Endothelial cell of umbilical vein (primary cell): ENCODE measurements at regions not wholly inside any gene's neighbourhood (a gene's known extent, or its start where the extent isn't known, plus 50 kb on each side); places are given as distances from the start of the nearest gene placed in this dataset.

Experiments used
- CTCF ChIP-seq, 2 donors: IDR thresholded peaks; 1 replicate in 1 of 2; 2 replicates in 1 of 2; pipeline ENCODE4 v1.5.1; 2011; ENCODE audit warnings: low read length in 2 of 2, mild to moderate bottlenecking in 2 of 2, moderate library complexity in 2 of 2, control low read depth in 1 of 2, inconsistent platforms in 1 of 2, low read depth in 1 of 2; ENCODE audit not compliant: insufficient read depth in 1 of 2; ENCODE audit errors: extremely low read depth in 1 of 2
- EZH2 ChIP-seq: IDR thresholded peaks from 2 replicates; pipeline ENCODE4 v1.6.1; 2012; ENCODE audit warnings: borderline replicate concordance, low read depth, mild to moderate bottlenecking, moderate library complexity, low read length, inconsistent platforms; ENCODE audit not compliant: severe bottlenecking
- FOS ChIP-seq: IDR thresholded peaks from 2 replicates; pipeline ENCODE4 v1.6.1; 2011; ENCODE audit warnings: mild to moderate bottlenecking, low read length, moderate library complexity, borderline replicate concordance; ENCODE audit not compliant: insufficient read depth
- JUN ChIP-seq: IDR thresholded peaks from 2 replicates; pipeline ENCODE4 v1.6.1; 2011; ENCODE audit warnings: borderline replicate concordance, low read depth; ENCODE audit not compliant: insufficient read length, insufficient read depth
- MAX ChIP-seq: IDR thresholded peaks from 2 replicates; pipeline ENCODE4 v1.6.1; 2011; ENCODE audit not compliant: insufficient read depth, insufficient read length
- MYC ChIP-seq: IDR thresholded peaks from one replicate; pipeline ENCODE4 v1.6.1; 2011; ENCODE audit warnings: mild to moderate bottlenecking, low read depth, low read length
- POLR2A ChIP-seq: IDR thresholded peaks from 2 replicates; pipeline ENCODE4 v1.6.1; 2012; ENCODE audit warnings: low read depth, mild to moderate bottlenecking, control low read depth, low read length
- POLR2AphosphoS5 ChIP-seq: IDR thresholded peaks from 2 replicates; pipeline ENCODE4 v1.6.1; 2012; ENCODE audit warnings: low read depth, mild to moderate bottlenecking, control low read depth, low read length, moderate library complexity; ENCODE audit not compliant: insufficient read depth

GRCh38 chr14:53792909-53793308 lies 163.7 kb downstream of the BMP4 start:
- TF ChIP-seq POLR2AphosphoS5 (no peak), EZH2 (no peak), POLR2A (no peak), CTCF (IDR thresholded peaks at IDR 0.05; ENCODE audit: extremely low read depth in 1 of 2, insufficient read depth in 1 of 2, low read depth in 1 of 2, low read length in 2 of 2) (no peak), MAX (no peak), MYC (no peak), JUN (no peak), FOS (no peak)
